CD4-positive, alpha-beta T cell treated with Interleukin-15 for 4 hours (primary cell): ENCODE measurements at regions not wholly inside any gene's neighbourhood (a gene's known extent, or its start where the extent isn't known, plus 50 kb on each side); places are given as distances from the start of the nearest gene placed in this dataset.

Experiments
- DNase-seq: peaks from one replicate; pipeline ENCODE4 v3.0.0-alpha.2; 2020; ENCODE audit warnings: low spot score

GRCh38 chr1:84759756-84760155 lies 69.5 kb upstream of the SSX2IP start:
- DNase-seq = no peak

- no peak for DNase-seq
Observed at GRCh38 chr1:84758968-84759491, 68.8 kb upstream of the SSX2IP start.

GRCh38 chr1:84758476-84758875 lies 68.2 kb upstream of the SSX2IP start:
- no peak for DNase-seq

- DNase-seq = no peak
Observed at GRCh38 chr1:84757301-84757700, 67.0 kb upstream of the SSX2IP start.

GRCh38 chr1:84756455-84757082 lies 66.3 kb upstream of the SSX2IP start:
- DNase-seq = no peak

GRCh38 chr1:84756001-84756400 lies 65.7 kb upstream of the SSX2IP start:
- no peak for DNase-seq

GRCh38 chr1:84755216-84755615 lies 65.0 kb upstream of the SSX2IP start:
- no peak for DNase-seq

- no peak for DNase-seq
Observed at GRCh38 chr1:84754386-84754703, 64.1 kb upstream of the SSX2IP start.

GRCh38 chr1:84753516-84754385 lies 63.5 kb upstream of the SSX2IP start:
- DNase-seq = peak; percentile 70

- no peak for DNase-seq
Observed at GRCh38 chr1:84750110-84750730, 60.0 kb upstream of the SSX2IP start.

GRCh38 chr1:84749427-84749826 lies 59.2 kb upstream of the SSX2IP start:
- no peak for DNase-seq

GRCh38 chr1:84748364-84748763 lies 58.1 kb upstream of the SSX2IP start:
- no peak for DNase-seq

- DNase-seq = no peak
Observed at GRCh38 chr1:84745857-84746256, 55.6 kb upstream of the SSX2IP start.

GRCh38 chr1:84743896-84744295 lies 53.6 kb upstream of the SSX2IP start:
- DNase-seq = no peak

- DNase-seq = no peak
Observed at GRCh38 chr1:84742653-84743052, 52.4 kb upstream of the SSX2IP start.

GRCh38 chr1:84740050-84740714 lies 49.9 kb upstream of the SSX2IP start:
- DNase-seq = no peak
